Natural killer cell (primary cell): ENCODE measurements at regions not wholly inside any gene's neighbourhood (a gene's known extent, or its start where the extent isn't known, plus 50 kb on each side); places are given as distances from the start of the nearest gene placed in this dataset.
A peak's percentile ranks its signal among the peaks of the same experiment; 100 is the strongest.

ENCODE experiments used
- ATAC-seq, 3 donors: fragments of 150-1000 bp in 2 of 3; fragments of 200-7000 bp in 1 of 3; cut with Tn5 transposase; 1 replicate in 1 of 3; 2 replicates in 2 of 3; pipeline ENCODE4 v1.10.0; 2021; ENCODE audit warnings: mild to moderate bottlenecking in 2 of 3, moderate library complexity in 2 of 3
- DNase-seq, 2 donors: peaks; one replicate each; pipeline versions ENCODE4 v3.0.0 to v3.0.0-alpha.2; 2013 to 2021; ENCODE audit warnings: mixed read lengths in 1 of 2
- H3K27ac ChIP-seq: one replicate; pipeline ENCODE4 v1.5.1; 2013; ENCODE audit warnings: mild to moderate bottlenecking, low read length
- H3K27me3 ChIP-seq: one replicate; pipeline ENCODE4 v1.6.1; 2013; ENCODE audit warnings: low read length; ENCODE audit not compliant: control insufficient read depth, insufficient read depth
- H3K36me3 ChIP-seq: one replicate; pipeline ENCODE4 v1.6.1; 2013; ENCODE audit warnings: low read length; ENCODE audit not compliant: control insufficient read depth, insufficient read depth
- H3K4me1 ChIP-seq: one replicate; pipeline ENCODE4 v1.6.1; 2013; ENCODE audit warnings: low read length; ENCODE audit not compliant: control insufficient read depth, insufficient read depth
- H3K4me3 ChIP-seq: one replicate; pipeline ENCODE4 v1.5.1; 2013; ENCODE audit warnings: low read length
- H3K9me3 ChIP-seq: one replicate; pipeline ENCODE4 v1.6.1; 2013; ENCODE audit warnings: low read length; ENCODE audit not compliant: control insufficient read depth, insufficient read depth
- H3K27ac Mint-ChIP-seq, 2 donors: one replicate each; pipeline ENCODE4 v1.8.0; 2022; ENCODE audit warnings: mild to moderate bottlenecking in 2 of 2, mixed read lengths in 2 of 2, moderate library complexity in 1 of 2
- H3K27me3 Mint-ChIP-seq, 2 donors: one replicate each; pipeline ENCODE4 v1.8.0; 2022; ENCODE audit warnings: low read depth in 2 of 2, mixed read lengths in 2 of 2
- H3K36me3 Mint-ChIP-seq: one replicate; pipeline ENCODE4 v1.8.0; 2022; ENCODE audit warnings: mixed read lengths
- H3K4me1 Mint-ChIP-seq, 2 donors: one replicate each; pipeline ENCODE4 v1.8.0; 2022; ENCODE audit warnings: mixed read lengths in 2 of 2
- H3K4me3 Mint-ChIP-seq: one replicate; pipeline ENCODE4 v1.8.0; 2022; ENCODE audit warnings: mild to moderate bottlenecking, moderate library complexity, mixed read lengths
- H3K9me3 Mint-ChIP-seq, 2 donors: one replicate each; pipeline ENCODE4 v1.8.0; 2022; ENCODE audit warnings: mixed read lengths in 2 of 2
- WGBS: methylation state at CpG from one replicate; pipeline ENCODE4 v1.1.7; 2013; ENCODE audit warnings: missing lambda C conversion rate; ENCODE audit not compliant: insufficient coverage; 5-methylcytosine and 5-hydroxymethylcytosine counted together
- intact Hi-C: fragments of 100-400 bp; cut with micrococcal nuclease; formaldehyde crosslinking; loops from one replicate; pipeline ENCODE4 v1.14.2; 2022
- TF ChIP-seq, protein P1 (sequence below): fragments of 200-600 bp; IDR thresholded peaks from one replicate; pipeline ENCODE4 v1.8.0; 2022; ENCODE audit warnings: antibody characterized with exemption

DNA sequence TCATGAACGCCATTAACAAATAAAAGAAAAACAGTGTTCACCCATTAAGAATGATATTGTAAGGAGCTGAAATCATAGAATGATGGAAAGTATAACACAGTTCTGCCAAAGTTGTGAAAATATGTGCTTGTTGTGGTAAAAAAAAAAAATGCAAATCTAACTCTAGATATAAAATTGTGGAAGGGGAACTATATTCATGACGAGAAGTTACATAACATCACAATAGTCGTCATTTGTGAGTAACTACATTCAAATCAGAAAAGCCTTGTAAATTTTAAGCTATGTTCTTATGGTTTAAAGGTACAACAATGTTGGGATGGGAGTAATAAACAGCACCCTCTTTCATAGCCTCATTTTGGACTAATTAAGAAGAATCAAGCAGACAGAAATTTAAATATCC lies 57.6 kb upstream of the PRDM8 start:
- DNase-seq (no peak), ATAC-seq (no peak)
- H3K4me3 ChIP-seq, result no peak overlapping the region
- no CpG with 5 or more reads among the region's 3 CpGs for WGBS
- no peaks in the 10 kb centered on the region for H3K27me3 ChIP-seq
- H3K36me3 Mint-ChIP-seq, result no peaks in the 10 kb centered on the region
- H3K9me3 ChIP-seq, result no peaks in the 10 kb centered on the region
- H3K9me3 Mint-ChIP-seq, result no peaks in the 10 kb centered on the region
- H3K27ac Mint-ChIP-seq, result peak overlapping the region in 1 of 2 donors; percentile 25
- intact Hi-C loops, result no loop called here
- no peak overlapping the region for H3K4me3 Mint-ChIP-seq
- H3K27me3 Mint-ChIP-seq, result no peaks in the 10 kb centered on the region
- H3K27ac ChIP-seq, result peak overlapping the region; percentile 13
- TF ChIP-seq, protein P1, sequence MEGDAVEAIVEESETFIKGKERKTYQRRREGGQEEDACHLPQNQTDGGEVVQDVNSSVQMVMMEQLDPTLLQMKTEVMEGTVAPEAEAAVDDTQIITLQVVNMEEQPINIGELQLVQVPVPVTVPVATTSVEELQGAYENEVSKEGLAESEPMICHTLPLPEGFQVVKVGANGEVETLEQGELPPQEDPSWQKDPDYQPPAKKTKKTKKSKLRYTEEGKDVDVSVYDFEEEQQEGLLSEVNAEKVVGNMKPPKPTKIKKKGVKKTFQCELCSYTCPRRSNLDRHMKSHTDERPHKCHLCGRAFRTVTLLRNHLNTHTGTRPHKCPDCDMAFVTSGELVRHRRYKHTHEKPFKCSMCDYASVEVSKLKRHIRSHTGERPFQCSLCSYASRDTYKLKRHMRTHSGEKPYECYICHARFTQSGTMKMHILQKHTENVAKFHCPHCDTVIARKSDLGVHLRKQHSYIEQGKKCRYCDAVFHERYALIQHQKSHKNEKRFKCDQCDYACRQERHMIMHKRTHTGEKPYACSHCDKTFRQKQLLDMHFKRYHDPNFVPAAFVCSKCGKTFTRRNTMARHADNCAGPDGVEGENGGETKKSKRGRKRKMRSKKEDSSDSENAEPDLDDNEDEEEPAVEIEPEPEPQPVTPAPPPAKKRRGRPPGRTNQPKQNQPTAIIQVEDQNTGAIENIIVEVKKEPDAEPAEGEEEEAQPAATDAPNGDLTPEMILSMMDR, result no peak
- no peaks in the 10 kb centered on the region for H3K36me3 ChIP-seq
- peaks cover 0 to 13% of the 10 kb centered on the region in 2 donors for H3K4me1 Mint-ChIP-seq
- H3K4me1 ChIP-seq, result peaks cover 9% of the 10 kb centered on the region

DNA sequence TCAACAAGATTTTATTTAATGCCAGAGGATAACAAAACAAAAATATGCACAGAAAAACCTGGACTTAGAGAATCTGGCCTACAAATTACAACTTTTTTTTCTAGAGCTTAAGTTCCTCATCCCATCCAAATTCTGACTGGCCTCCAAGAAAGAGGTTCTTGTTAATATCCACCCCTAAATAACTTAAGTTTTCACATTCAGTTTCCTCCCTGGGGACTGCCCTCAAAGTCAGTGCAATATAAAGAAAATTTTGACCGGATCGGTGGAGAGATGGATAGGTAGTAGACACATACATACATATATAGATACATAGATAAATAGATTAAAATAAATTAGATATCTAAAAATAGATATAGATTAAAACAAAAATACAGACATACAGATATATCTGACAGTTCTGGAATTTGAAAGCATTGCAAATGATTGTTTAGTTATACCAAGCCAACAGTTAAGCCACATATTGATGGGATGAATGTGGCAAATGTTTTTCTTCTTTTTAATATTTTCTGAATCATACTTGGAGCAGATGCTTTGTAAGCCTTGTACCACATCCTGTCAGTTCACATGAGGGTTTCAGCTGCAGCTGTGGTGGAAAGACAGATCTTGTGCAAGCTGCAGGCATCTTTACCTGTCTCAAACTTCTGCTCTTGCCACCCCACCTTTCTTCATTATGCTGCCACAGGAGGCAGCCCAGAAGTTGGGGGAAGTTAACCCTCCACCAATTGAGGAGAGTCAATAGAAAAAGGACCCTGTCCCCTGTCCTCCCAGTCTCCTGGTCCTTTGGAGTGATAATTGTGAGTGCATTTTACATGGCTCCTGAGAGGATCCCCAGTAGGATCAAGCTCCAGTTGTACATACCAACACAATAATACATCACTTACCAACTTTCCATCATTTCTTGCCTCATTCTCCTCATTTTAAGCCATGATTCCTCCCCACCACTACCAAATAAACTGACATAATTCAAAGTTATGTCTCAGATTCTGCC lies 58.5 kb upstream of the PRDM8 start:
- TF ChIP-seq, protein P1, result no peak
- Histone ChIP-seq H3K4me3 (no peak overlapping the region), H3K4me1 (peaks cover 6% of the 10 kb centered on the region), H3K27ac (peak overlapping the region; percentile 20), H3K27me3 (no peaks in the 10 kb centered on the region), H3K36me3 (no peaks in the 10 kb centered on the region), H3K9me3 (no peaks in the 10 kb centered on the region)
- peak; percentile 54 to 75 (median 74) for ATAC-seq
- Mint-ChIP-seq H3K27ac (peak overlapping the region in 1 of 2 donors; percentile 25), H3K36me3 (no peaks in the 10 kb centered on the region), H3K4me1 (peaks cover 0 to 13% of the 10 kb centered on the region in 2 donors), H3K27me3 (no peaks in the 10 kb centered on the region), H3K9me3 (no peaks in the 10 kb centered on the region), H3K4me3 (no peak overlapping the region)
- peak in 1 of 2 donors; percentile 75 for DNase-seq
- WGBS, result no CpG with 5 or more reads among the region's 2 CpGs
- intact Hi-C loops, result no loop called here

GRCh38 chr4:80137631-80138030 lies 59.7 kb upstream of the PRDM8 start:
- Histone ChIP-seq H3K9me3 (no peaks in the 10 kb centered on the region), H3K36me3 (no peaks in the 10 kb centered on the region), H3K4me3 (no peak overlapping the region), H3K27me3 (no peaks in the 10 kb centered on the region), H3K27ac (no peak overlapping the region), H3K4me1 (peaks cover 4% of the 10 kb centered on the region)
- Mint-ChIP-seq H3K27ac (no peak overlapping the region), H3K4me1 (peaks cover 0 to 13% of the 10 kb centered on the region in 2 donors), H3K36me3 (no peaks in the 10 kb centered on the region), H3K4me3 (no peak overlapping the region), H3K27me3 (no peaks in the 10 kb centered on the region), H3K9me3 (no peaks in the 10 kb centered on the region)
- WGBS, result 88% methylated on average over 4 of the region's 5 CpGs
- ATAC-seq (no peak), DNase-seq (no peak)
- intact Hi-C loops, result no loop called here
- TF ChIP-seq, protein P1, result no peak
